Panc1 (cell line): ENCODE measurements at regions not wholly inside any gene's neighbourhood (a gene's known extent, or its start where the extent isn't known, plus 50 kb on each side); places are given as distances from the start of the nearest gene placed in this dataset.

Experiments used
- ATAC-seq: fragments of 200-7000 bp; cut with Tn5 transposase; 2 replicates; pipeline ENCODE4 v1.9.1; 2020; ENCODE audit warnings: mild to moderate bottlenecking, moderate library complexity
- BruUV-seq: library from RNA; stranded (reverse); fragments of 400-500 nt; replicated peaks from 2 replicates; lab custom pipeline; 2021; lab: Mats Ljungman, UMichigan
- CTCF ChIA-PET: fragments of 300-600 bp; sonication (Branson Sonifier 250); formaldehyde crosslinking; loops from one replicate; lab custom pipeline; 2022; ENCODE audit warnings: antibody characterized with exemption; lab: Charles Lee
- POLR2A ChIA-PET: fragments of 300-600 bp; sonication (Branson Sonifier 250); formaldehyde crosslinking; loops from one replicate; lab custom pipeline; 2022; ENCODE audit warnings: antibody characterized with exemption; lab: Charles Lee
- DNase-seq: peaks from one replicate; pipeline ENCODE4 v3.0.0-alpha.2; 2010; ENCODE audit warnings: low read depth, low spot score
- H3K27ac ChIP-seq: 2 replicates; pipeline ENCODE4 v1.5.1; 2011; ENCODE audit warnings: mild to moderate bottlenecking, low read length, inconsistent platforms
- H3K27me3 ChIP-seq: fragments of 200-500 bp; sonication (Bioruptor generic); 2 replicates; pipeline ENCODE4 v1.6.0; 2014; ENCODE audit warnings: low read length, inconsistent platforms; ENCODE audit not compliant: control insufficient read depth, insufficient read depth
- H3K36me3 ChIP-seq: fragments of 200-500 bp; sonication (Bioruptor generic); 2 replicates; pipeline ENCODE4 v1.5.1; 2014; ENCODE audit warnings: inconsistent platforms, mild to moderate bottlenecking, low read length, moderate library complexity; ENCODE audit not compliant: control insufficient read depth, insufficient read depth
- H3K4me1 ChIP-seq: 2 replicates; pipeline ENCODE4 v1.5.1; 2011; ENCODE audit warnings: inconsistent platforms, mild to moderate bottlenecking, low read length, moderate library complexity; ENCODE audit not compliant: control insufficient read depth, insufficient read depth
- H3K4me3 ChIP-seq, 2 experiments: 2 replicates each; pipeline ENCODE4 v1.5.1; 2011 to 2012; ENCODE audit warnings: low read depth in 2 of 2, low read length in 2 of 2, mild to moderate bottlenecking in 2 of 2, inconsistent platforms in 1 of 2, moderate library complexity in 1 of 2
- H3K9me3 ChIP-seq: fragments of 200-500 bp; sonication (Bioruptor generic); 2 replicates; pipeline ENCODE4 v1.5.1; 2014; ENCODE audit warnings: low read depth, mild to moderate bottlenecking, inconsistent platforms, low read length, moderate library complexity; ENCODE audit not compliant: control insufficient read depth, insufficient read depth
- CTCF ChIP-seq: fragments of 450-650 bp; IDR thresholded peaks from 2 replicates; pipeline ENCODE4 v1.5.1; 2017; ENCODE audit warnings: mild to moderate bottlenecking
- POLR2AphosphoS5 ChIP-seq: IDR thresholded peaks from 2 replicates; pipeline ENCODE4 v1.6.1; 2012; ENCODE audit warnings: mild to moderate bottlenecking, low read depth, low read length, moderate library complexity
- SIN3A ChIP-seq: IDR thresholded peaks from 2 replicates; pipeline ENCODE4 v1.6.1; 2012; ENCODE audit warnings: low read depth, mild to moderate bottlenecking, low read length, moderate library complexity, borderline replicate concordance; ENCODE audit not compliant: insufficient read depth
- TCF7L2 ChIP-seq: IDR thresholded peaks from 2 replicates; pipeline ENCODE4 v1.6.1; 2011; ENCODE audit warnings: mild to moderate bottlenecking, low read depth, low read length, inconsistent platforms
- in situ Hi-C: cut with HindIII; loops from 2 replicates; pipeline ENCODE4 v1.10.0; 2016; ENCODE audit warnings: low sequenced_read_pairs, low pct_unique_long_range_greater_than_20kb
- intact Hi-C: fragments of 100-400 bp; cut with micrococcal nuclease; formaldehyde crosslinking; loops from one replicate; pipeline ENCODE4 v1.10.0; 2022; ENCODE audit not compliant: unreplicated experiment
- TF ChIP-seq, protein P1 (sequence below), 2 experiments: IDR thresholded peaks; 2 replicates each; pipeline ENCODE4 v1.6.1; 2011 to 2012; ENCODE audit warnings: low read depth in 2 of 2, control low read depth in 1 of 2, low read length in 1 of 2, mild to moderate bottlenecking in 1 of 2, moderate library complexity in 1 of 2; ENCODE audit not compliant: insufficient read depth in 1 of 2

DNA sequence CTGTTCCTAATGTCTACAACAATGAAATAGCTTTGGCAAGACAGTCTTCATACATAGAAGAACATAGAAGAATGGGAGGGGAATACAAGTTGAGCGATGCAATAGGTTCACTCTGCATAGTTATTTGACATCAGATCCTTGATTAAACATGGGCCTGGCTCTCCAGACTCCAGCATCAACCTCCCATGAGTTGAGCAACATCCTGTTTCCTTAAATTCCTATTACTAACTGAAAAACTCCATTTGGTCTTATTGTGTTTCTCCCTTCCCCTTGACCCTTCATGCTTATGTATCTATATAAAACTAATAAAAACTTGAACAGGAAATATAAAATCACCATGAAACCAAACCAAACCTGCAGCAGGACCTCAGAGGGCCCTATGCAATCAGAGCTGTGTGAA lies 304.5 kb upstream of the SATB1 start:
- no peak overlapping the region for H3K4me3 ChIP-seq
- H3K4me1 ChIP-seq, result no peaks in the 10 kb centered on the region
- no peaks in the 10 kb centered on the region for H3K9me3 ChIP-seq
- ATAC-seq (no peak), DNase-seq (no peak)
- CTCF ChIA-PET, result no interaction called here
- no TSS peak for BruUV-seq
- no peaks in the 10 kb centered on the region for H3K27me3 ChIP-seq
- POLR2A ChIA-PET, result no interaction called here
- H3K27ac ChIP-seq, result no peak overlapping the region
- in situ Hi-C loops (no loop called here), intact Hi-C loops (no loop called here)
- H3K36me3 ChIP-seq, result no peaks in the 10 kb centered on the region
- TF ChIP-seq SIN3A (no peak), POLR2AphosphoS5 (no peak), TCF7L2 (no peak), CTCF (no peak)
- TF ChIP-seq, protein P1, sequence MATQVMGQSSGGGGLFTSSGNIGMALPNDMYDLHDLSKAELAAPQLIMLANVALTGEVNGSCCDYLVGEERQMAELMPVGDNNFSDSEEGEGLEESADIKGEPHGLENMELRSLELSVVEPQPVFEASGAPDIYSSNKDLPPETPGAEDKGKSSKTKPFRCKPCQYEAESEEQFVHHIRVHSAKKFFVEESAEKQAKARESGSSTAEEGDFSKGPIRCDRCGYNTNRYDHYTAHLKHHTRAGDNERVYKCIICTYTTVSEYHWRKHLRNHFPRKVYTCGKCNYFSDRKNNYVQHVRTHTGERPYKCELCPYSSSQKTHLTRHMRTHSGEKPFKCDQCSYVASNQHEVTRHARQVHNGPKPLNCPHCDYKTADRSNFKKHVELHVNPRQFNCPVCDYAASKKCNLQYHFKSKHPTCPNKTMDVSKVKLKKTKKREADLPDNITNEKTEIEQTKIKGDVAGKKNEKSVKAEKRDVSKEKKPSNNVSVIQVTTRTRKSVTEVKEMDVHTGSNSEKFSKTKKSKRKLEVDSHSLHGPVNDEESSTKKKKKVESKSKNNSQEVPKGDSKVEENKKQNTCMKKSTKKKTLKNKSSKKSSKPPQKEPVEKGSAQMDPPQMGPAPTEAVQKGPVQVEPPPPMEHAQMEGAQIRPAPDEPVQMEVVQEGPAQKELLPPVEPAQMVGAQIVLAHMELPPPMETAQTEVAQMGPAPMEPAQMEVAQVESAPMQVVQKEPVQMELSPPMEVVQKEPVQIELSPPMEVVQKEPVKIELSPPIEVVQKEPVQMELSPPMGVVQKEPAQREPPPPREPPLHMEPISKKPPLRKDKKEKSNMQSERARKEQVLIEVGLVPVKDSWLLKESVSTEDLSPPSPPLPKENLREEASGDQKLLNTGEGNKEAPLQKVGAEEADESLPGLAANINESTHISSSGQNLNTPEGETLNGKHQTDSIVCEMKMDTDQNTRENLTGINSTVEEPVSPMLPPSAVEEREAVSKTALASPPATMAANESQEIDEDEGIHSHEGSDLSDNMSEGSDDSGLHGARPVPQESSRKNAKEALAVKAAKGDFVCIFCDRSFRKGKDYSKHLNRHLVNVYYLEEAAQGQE (IDR thresholded peaks at IDR 0.05; ENCODE audit: insufficient read depth in 1 of 2, low read depth in 2 of 2, low read length in 1 of 2), result no peak

DNA sequence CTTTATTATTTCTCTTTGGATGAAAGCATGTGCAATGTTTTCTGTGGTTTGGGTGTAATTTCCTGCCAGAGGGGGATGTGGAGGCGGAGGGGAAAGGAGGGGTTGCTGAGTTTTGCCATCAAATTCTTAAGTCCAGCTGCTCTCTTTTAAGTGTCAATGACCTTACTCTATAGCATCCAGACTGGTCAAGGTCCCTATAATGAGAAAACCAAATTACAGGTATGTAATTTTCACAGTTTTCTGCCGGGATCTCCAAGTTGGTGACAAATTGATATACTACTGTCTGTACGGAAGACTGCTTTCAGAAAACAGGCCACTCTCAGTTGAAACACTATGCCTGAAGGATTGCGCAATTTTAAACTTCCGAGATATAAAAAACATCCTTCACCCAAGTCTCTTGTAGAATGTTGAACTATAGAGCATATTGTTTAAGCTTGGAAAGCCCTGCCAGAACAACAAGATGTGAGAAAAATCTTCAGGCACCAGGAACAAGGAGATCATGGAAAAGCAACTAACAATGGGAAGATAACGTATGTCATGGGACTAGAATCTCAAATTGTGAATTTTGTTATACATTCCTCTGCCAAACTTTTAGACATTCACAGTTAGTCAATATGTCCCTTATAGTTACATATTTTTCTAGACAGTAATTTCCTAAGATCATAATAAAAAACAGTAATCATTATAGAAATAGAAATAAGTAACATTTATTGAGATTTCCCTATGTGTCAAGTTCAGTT lies 300.7 kb upstream of the SATB1 start:
- no peaks in the 10 kb centered on the region for H3K4me1 ChIP-seq
- no TSS peak for BruUV-seq
- no peaks in the 10 kb centered on the region for H3K9me3 ChIP-seq
- no peak overlapping the region for H3K4me3 ChIP-seq
- no peak for DNase-seq
- H3K27me3 ChIP-seq, result no peaks in the 10 kb centered on the region
- intact Hi-C loops, result no loop called here
- TF ChIP-seq POLR2AphosphoS5 (no peak), CTCF (no peak), TCF7L2 (no peak), SIN3A (no peak)
- TF ChIP-seq, protein P1 (IDR thresholded peaks at IDR 0.05; ENCODE audit: insufficient read depth in 1 of 2, low read depth in 2 of 2, low read length in 1 of 2), result no peak
- H3K27ac ChIP-seq, result no peak overlapping the region
- in situ Hi-C loops, result no loop called here
- ChIA-PET POLR2A (no interaction called here), CTCF (no interaction called here)
- ATAC-seq, result no peak
- H3K36me3 ChIP-seq, result no peaks in the 10 kb centered on the region
